ENCODE measurements at regions not wholly inside any gene's neighbourhood (a gene's known extent, or its start where the extent isn't known, plus 50 kb on each side); places are given as distances from the start of the nearest gene placed in this dataset.
"Not testable (repeated sequence)": the region's sequence is repeated elsewhere in the genome, so short reads cannot be mapped to it uniquely, and the experiment has no call there.

DNA sequence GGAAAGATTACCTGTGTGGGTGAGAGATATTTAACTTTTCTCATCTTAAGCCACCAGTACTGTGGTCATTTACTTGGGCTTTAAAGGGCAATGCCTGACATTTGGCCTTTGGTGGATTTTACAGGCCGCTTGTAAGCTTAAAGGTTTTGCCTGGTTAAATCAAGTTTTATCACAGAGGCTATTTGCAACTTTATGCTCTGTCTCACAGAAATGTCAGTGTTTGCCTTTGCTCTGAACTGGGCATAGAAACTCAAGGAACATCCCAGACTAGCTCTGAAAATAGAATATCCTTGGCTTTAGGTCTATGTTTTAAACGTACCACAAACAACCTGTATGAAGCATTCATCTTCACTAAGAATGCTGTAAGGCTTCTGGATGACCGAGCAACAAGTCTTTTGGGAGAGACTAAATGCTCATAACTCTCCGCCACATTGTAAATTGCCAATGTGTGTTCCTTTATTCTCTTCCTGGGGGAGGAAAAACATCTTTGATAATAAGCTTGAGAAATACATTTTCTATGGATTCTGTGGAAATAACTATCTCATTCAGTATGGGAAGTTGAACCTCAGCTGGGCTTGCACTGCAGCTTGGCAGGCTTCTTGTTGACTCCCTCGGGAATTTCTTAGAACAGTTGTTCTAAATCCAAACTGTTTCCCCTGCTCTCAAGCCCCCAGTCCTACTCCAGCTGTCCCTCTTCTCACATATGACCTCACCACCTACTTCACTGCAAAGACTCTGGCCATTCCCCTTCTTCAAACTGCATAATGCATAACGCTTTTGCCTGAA, 105.8 kb upstream of the WDR44 start:
- ChIA-PET POLR2A (no interaction called here), CTCF (no interaction called here)
- no peaks in the 10 kb centered on the region for H3K4me1 ChIP-seq (ENCODE audit: control insufficient read depth in 2 of 2, insufficient read depth in 2 of 2, low read length in 2 of 2)
- Mint-ChIP-seq H3K4me1 (no peaks in the 10 kb centered on the region), H3K27me3 (peaks cover 6% of the 10 kb centered on the region), H3K9me3 (ENCODE audit: insufficient read depth) (no peaks in the 10 kb centered on the region), H3K4me3 (no peak overlapping the region), H3K27ac (no peak overlapping the region)
- H4K20me1 ChIP-seq (ENCODE audit: control insufficient read depth, insufficient read depth, low read length, poor library complexity, severe bottlenecking) = no peaks in the 10 kb centered on the region
- H3K27me3 ChIP-seq (replicated peaks in 1 of 4; ENCODE audit: control extremely low read depth in 1 of 4, control insufficient read depth in 3 of 4, insufficient read depth in 4 of 4, low read length in 3 of 4) = no peaks in the 10 kb centered on the region
- H3K36me3 ChIP-seq (replicated peaks in 1 of 2; ENCODE audit: control extremely low read depth in 1 of 2, control insufficient read depth in 1 of 2, extremely low read depth in 1 of 2, insufficient read depth in 2 of 2, low read length in 1 of 2) = no peaks in the 10 kb centered on the region
- no peak overlapping the region for H3K27ac ChIP-seq (ENCODE audit: low read length in 2 of 2)
- DNase-seq (no peak), ATAC-seq (ENCODE audit: low read depth) (no peak)
- H3K9ac ChIP-seq (ENCODE audit: low read length) = no peak overlapping the region
- H2AFZ ChIP-seq (ENCODE audit: insufficient read depth, low read depth, low read length, poor library complexity, severe bottlenecking) = no peak overlapping the region
- 83% methylated on average over 2 of the region's 6 CpGs for WGBS (ENCODE audit: insufficient coverage)
- H3K79me2 ChIP-seq (ENCODE audit: control insufficient read depth, insufficient read depth, low read length) = no peaks in the 10 kb centered on the region
- TF ChIP-seq, protein P1, sequence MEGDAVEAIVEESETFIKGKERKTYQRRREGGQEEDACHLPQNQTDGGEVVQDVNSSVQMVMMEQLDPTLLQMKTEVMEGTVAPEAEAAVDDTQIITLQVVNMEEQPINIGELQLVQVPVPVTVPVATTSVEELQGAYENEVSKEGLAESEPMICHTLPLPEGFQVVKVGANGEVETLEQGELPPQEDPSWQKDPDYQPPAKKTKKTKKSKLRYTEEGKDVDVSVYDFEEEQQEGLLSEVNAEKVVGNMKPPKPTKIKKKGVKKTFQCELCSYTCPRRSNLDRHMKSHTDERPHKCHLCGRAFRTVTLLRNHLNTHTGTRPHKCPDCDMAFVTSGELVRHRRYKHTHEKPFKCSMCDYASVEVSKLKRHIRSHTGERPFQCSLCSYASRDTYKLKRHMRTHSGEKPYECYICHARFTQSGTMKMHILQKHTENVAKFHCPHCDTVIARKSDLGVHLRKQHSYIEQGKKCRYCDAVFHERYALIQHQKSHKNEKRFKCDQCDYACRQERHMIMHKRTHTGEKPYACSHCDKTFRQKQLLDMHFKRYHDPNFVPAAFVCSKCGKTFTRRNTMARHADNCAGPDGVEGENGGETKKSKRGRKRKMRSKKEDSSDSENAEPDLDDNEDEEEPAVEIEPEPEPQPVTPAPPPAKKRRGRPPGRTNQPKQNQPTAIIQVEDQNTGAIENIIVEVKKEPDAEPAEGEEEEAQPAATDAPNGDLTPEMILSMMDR (IDR thresholded peaks at IDR 0.05) = no peak
- TF ChIP-seq EZH2 (IDR thresholded peaks at IDR 0.05; ENCODE audit: borderline replicate concordance, insufficient read depth, low read depth, low read length, poor library complexity, severe bottlenecking) = no peak
- H3K4me2 ChIP-seq (replicated peaks; ENCODE audit: low read depth, low read length, poor library complexity, severe bottlenecking) = no peak overlapping the region
- no peak overlapping the region for H3K4me3 ChIP-seq (ENCODE audit: control extremely low read depth in 1 of 5, extremely low read depth in 1 of 5, insufficient read depth in 1 of 5, low read depth in 2 of 5, low read length in 4 of 5)
- peaks cover 0 to 6% (median 0%) of the 10 kb centered on the region in 3 donors for H3K9me3 ChIP-seq (ENCODE audit: control extremely low read depth in 1 of 3, control insufficient read depth in 2 of 3, insufficient read depth in 1 of 3, low read length in 2 of 3)
- intact Hi-C loops (cut with micrococcal nuclease) = no loop called here

DNA sequence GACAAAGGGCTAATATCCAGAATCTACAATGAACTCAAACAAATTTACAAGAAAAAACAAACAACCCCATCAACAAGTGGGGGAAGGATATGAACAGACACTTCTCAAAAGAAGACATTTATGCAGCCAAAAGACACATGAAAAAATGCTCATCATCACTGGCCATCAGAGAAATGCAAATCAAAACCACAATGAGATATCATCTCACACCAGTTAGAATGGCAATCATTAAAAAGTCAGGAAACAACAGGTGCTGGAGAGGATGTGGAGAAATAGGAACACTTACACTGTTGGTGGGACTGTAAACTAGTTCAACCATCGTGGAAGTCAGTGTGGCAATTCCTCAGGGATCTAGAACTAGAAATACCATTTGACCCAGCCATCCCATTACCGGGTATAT, 98.9 kb upstream of the WDR44 start:
- H3K9me3 Mint-ChIP-seq (ENCODE audit: insufficient read depth); H3K4me3 ChIP-seq (ENCODE audit: control extremely low read depth in 1 of 5, extremely low read depth in 1 of 5, insufficient read depth in 1 of 5, low read depth in 2 of 5, low read length in 4 of 5); H3K79me2 ChIP-seq (ENCODE audit: control insufficient read depth, insufficient read depth, low read length); H3K27me3 ChIP-seq (replicated peaks in 1 of 4; ENCODE audit: control extremely low read depth in 1 of 4, control insufficient read depth in 3 of 4, insufficient read depth in 4 of 4, low read length in 3 of 4); H3K9me3 ChIP-seq (ENCODE audit: control extremely low read depth in 1 of 3, control insufficient read depth in 2 of 3, insufficient read depth in 1 of 3, low read length in 2 of 3); H3K27ac Mint-ChIP-seq; ATAC-seq (ENCODE audit: low read depth); POLR2A ChIA-PET; intact Hi-C loops (cut with micrococcal nuclease); H2AFZ ChIP-seq (ENCODE audit: insufficient read depth, low read depth, low read length, poor library complexity, severe bottlenecking); H3K27me3 Mint-ChIP-seq; H3K4me2 ChIP-seq (replicated peaks; ENCODE audit: low read depth, low read length, poor library complexity, severe bottlenecking); CTCF ChIA-PET; H3K4me3 Mint-ChIP-seq; H3K4me1 Mint-ChIP-seq; H3K27ac ChIP-seq (ENCODE audit: low read length in 2 of 2); H3K4me1 ChIP-seq (ENCODE audit: control insufficient read depth in 2 of 2, insufficient read depth in 2 of 2, low read length in 2 of 2); H3K9ac ChIP-seq (ENCODE audit: low read length); H4K20me1 ChIP-seq (ENCODE audit: control insufficient read depth, insufficient read depth, low read length, poor library complexity, severe bottlenecking); H3K36me3 ChIP-seq (replicated peaks in 1 of 2; ENCODE audit: control extremely low read depth in 1 of 2, control insufficient read depth in 1 of 2, extremely low read depth in 1 of 2, insufficient read depth in 2 of 2, low read length in 1 of 2); DNase-seq: not testable (repeated sequence)
- WGBS (ENCODE audit: insufficient coverage) = no CpG with 5 or more reads among the region's 2 CpGs

Measured in B cell (primary cell).